ENCODE measurements at regions not wholly inside any gene's neighbourhood (a gene's known extent, or its start where the extent isn't known, plus 50 kb on each side); places are given as distances from the start of the nearest gene placed in this dataset.

DNA sequence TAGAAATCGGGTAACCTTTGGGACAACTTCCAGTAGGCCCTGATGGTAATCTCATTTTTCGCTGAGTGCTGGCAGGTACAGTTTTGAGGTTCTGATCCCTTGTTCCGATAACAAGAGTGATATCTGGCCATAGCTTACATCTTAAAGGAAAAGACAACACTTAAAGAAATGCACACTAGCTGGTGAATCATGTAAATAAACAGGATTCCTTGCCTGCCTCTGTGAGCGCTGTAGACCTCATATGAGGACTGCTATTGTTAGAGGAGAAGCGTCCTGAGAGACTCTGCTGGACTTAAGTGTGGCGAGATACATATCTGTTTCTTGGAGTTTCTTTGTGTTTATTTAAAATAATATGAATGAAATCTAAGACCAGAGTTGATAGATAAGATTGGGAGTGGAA, 149.3 kb upstream of the SLC4A4 start:
- Histone ChIP-seq H3K36me3 (ENCODE audit: insufficient read depth, low read length) (no peaks in the 10 kb centered on the region), H3K27ac (ENCODE audit: low read depth, low read length, poor library complexity, severe bottlenecking) (no peak overlapping the region), H3K9me3 (ENCODE audit: low read length) (no peaks in the 10 kb centered on the region), H4K20me1 (ENCODE audit: insufficient read depth, low read length) (no peaks in the 10 kb centered on the region), H3K4me3 (ENCODE audit: low read depth, low read length, poor library complexity, severe bottlenecking) (no peak overlapping the region), H3K9me2 (ENCODE audit: insufficient read depth, low read length) (no peaks in the 10 kb centered on the region), H3K4me2 (ENCODE audit: low read length) (no peak overlapping the region), H2AFZ (ENCODE audit: low read length) (no peak overlapping the region), H3K79me2 (ENCODE audit: insufficient read depth, low read depth, low read length) (no peaks in the 10 kb centered on the region), H3K4me1 (ENCODE audit: insufficient read depth, low read length, poor library complexity, severe bottlenecking) (no peaks in the 10 kb centered on the region)
- TF ChIP-seq, protein P1, sequence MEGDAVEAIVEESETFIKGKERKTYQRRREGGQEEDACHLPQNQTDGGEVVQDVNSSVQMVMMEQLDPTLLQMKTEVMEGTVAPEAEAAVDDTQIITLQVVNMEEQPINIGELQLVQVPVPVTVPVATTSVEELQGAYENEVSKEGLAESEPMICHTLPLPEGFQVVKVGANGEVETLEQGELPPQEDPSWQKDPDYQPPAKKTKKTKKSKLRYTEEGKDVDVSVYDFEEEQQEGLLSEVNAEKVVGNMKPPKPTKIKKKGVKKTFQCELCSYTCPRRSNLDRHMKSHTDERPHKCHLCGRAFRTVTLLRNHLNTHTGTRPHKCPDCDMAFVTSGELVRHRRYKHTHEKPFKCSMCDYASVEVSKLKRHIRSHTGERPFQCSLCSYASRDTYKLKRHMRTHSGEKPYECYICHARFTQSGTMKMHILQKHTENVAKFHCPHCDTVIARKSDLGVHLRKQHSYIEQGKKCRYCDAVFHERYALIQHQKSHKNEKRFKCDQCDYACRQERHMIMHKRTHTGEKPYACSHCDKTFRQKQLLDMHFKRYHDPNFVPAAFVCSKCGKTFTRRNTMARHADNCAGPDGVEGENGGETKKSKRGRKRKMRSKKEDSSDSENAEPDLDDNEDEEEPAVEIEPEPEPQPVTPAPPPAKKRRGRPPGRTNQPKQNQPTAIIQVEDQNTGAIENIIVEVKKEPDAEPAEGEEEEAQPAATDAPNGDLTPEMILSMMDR (conservative IDR thresholded peaks at IDR 0.05; ENCODE audit: low read length), result no peak
- TF ChIP-seq EZH2phosphoT487 (IDR thresholded peaks at IDR 0.05; ENCODE audit: borderline replicate concordance, low read depth, low read length), result no peak
- ChIA-PET POLR2A (interaction anchor here (1.0 kb wide), 1 partner anchor 9 kb away, joined by 4 read pairs; no protein-coding TSS in a partner anchor), CTCF (ENCODE audit: unreplicated experiment) (no interaction called here)
- no TSS peak for BruUV-seq (replicated peaks)
- DNase-seq (ENCODE audit: low spot score), result no peak
- intact Hi-C loops (cut with micrococcal nuclease; ENCODE audit: unreplicated experiment), result no loop called here

- DNase-seq (ENCODE audit: low spot score), result no peak
- Histone ChIP-seq H3K4me3 (ENCODE audit: low read depth, low read length, poor library complexity, severe bottlenecking) (no peak overlapping the region), H3K9me2 (ENCODE audit: insufficient read depth, low read length) (no peaks in the 10 kb centered on the region), H3K27ac (ENCODE audit: low read depth, low read length, poor library complexity, severe bottlenecking) (no peak overlapping the region), H3K4me1 (ENCODE audit: insufficient read depth, low read length, poor library complexity, severe bottlenecking) (no peaks in the 10 kb centered on the region), H3K9me3 (ENCODE audit: low read length) (no peaks in the 10 kb centered on the region), H3K36me3 (ENCODE audit: insufficient read depth, low read length) (no peaks in the 10 kb centered on the region), H3K79me2 (ENCODE audit: insufficient read depth, low read depth, low read length) (no peaks in the 10 kb centered on the region), H2AFZ (ENCODE audit: low read length) (no peak overlapping the region), H3K4me2 (ENCODE audit: low read length) (no peak overlapping the region), H4K20me1 (ENCODE audit: insufficient read depth, low read length) (no peaks in the 10 kb centered on the region)
- ChIA-PET POLR2A (interaction anchor here (0.6 to 1.7 kb wide), 3 partner anchors 9 to 479 kb away, joined by 3 to 4 read pairs (median 3); no protein-coding TSS in a partner anchor), CTCF (ENCODE audit: unreplicated experiment) (no interaction called here)
- no TSS peak for BruUV-seq (replicated peaks)
- intact Hi-C loops (cut with micrococcal nuclease; ENCODE audit: unreplicated experiment), result no loop called here
- TF ChIP-seq EZH2phosphoT487 (IDR thresholded peaks at IDR 0.05; ENCODE audit: borderline replicate concordance, low read depth, low read length), result no peak
- TF ChIP-seq, protein P1 (conservative IDR thresholded peaks at IDR 0.05; ENCODE audit: low read length), result no peak
Observed at GRCh38 chr4:71194454-71194853, 144.4 kb upstream of the SLC4A4 start.

DNA sequence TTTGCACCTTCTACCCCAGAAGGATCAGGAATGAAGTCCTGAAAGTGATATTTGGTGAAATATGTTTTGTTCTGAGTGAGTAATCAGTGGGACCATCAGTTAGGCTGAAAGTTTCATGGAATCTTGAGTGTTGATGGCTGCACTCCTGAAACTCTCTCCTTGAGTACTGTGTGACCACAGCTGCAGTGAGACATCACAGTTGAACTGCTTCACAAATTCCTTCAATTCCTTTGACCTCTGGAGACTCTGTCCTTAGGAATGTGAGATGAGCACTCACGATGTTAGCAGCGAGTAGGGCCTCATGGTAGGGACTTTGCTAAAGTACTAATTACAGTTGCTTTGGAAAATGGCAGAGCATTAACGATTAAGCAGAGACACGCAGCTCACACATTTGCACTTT, 142.9 kb upstream of the SLC4A4 start:
- H3K9me3 ChIP-seq (ENCODE audit: low read length), result no peaks in the 10 kb centered on the region
- POLR2A ChIA-PET, result no interaction called here
- H3K4me1 ChIP-seq (ENCODE audit: insufficient read depth, low read length, poor library complexity, severe bottlenecking), result no peaks in the 10 kb centered on the region
- TF ChIP-seq EZH2phosphoT487 (IDR thresholded peaks at IDR 0.05; ENCODE audit: borderline replicate concordance, low read depth, low read length), result no peak
- TF ChIP-seq, protein P1 (conservative IDR thresholded peaks at IDR 0.05; ENCODE audit: low read length), result no peak
- no peak for DNase-seq (ENCODE audit: low spot score)
- no peak overlapping the region for H2AFZ ChIP-seq (ENCODE audit: low read length)
- H3K9me2 ChIP-seq (ENCODE audit: insufficient read depth, low read length), result no peaks in the 10 kb centered on the region
- CTCF ChIA-PET (ENCODE audit: unreplicated experiment), result no interaction called here
- no TSS peak for BruUV-seq (replicated peaks)
- intact Hi-C loops (cut with micrococcal nuclease; ENCODE audit: unreplicated experiment), result no loop called here
- no peaks in the 10 kb centered on the region for H3K36me3 ChIP-seq (ENCODE audit: insufficient read depth, low read length)
- H3K27ac ChIP-seq (ENCODE audit: low read depth, low read length, poor library complexity, severe bottlenecking), result no peak overlapping the region
- no peaks in the 10 kb centered on the region for H4K20me1 ChIP-seq (ENCODE audit: insufficient read depth, low read length)
- no peak overlapping the region for H3K4me2 ChIP-seq (ENCODE audit: low read length)
- H3K79me2 ChIP-seq (ENCODE audit: insufficient read depth, low read depth, low read length), result no peaks in the 10 kb centered on the region
- no peak overlapping the region for H3K4me3 ChIP-seq (ENCODE audit: low read depth, low read length, poor library complexity, severe bottlenecking)
